H1 (cell line): ENCODE measurements at regions not wholly inside any gene's neighbourhood (a gene's known extent, or its start where the extent isn't known, plus 50 kb on each side); places are given as distances from the start of the nearest gene placed in this dataset.

Experiments used
- CTCF ChIA-PET: fragments of 300-600 bp; sonication (Branson Sonifier 250); formaldehyde crosslinking; loops from one replicate; lab custom pipeline; 2021; ENCODE audit not compliant: partially characterized antibody; lab: Charles Lee
- POLR2A ChIA-PET: fragments of 300-600 bp; sonication (Branson Sonifier 250); formaldehyde crosslinking; loops from one replicate; lab custom pipeline; 2021; ENCODE audit warnings: inconsistent platforms; ENCODE audit not compliant: partially characterized antibody; lab: Charles Lee
- DNase-seq, 2 experiments: peaks; one replicate each; pipeline versions ENCODE4 v3.0.0 to v3.0.0-alpha.2; 2010 to 2022; ENCODE audit warnings: low spot score in 2 of 2, low read depth in 1 of 2, mixed read lengths in 1 of 2
- FAIRE-seq: peaks from 2 replicates; lab custom pipeline; 2011; peaks lifted over from hg19 to GRCh38; lab: Jason Lieb, UNC
- H2AFZ ChIP-seq: 2 replicates; pipeline ENCODE4 v1.8.1; 2012; ENCODE audit warnings: low read length, inconsistent platforms
- H2AK5ac ChIP-seq: 2 replicates; pipeline ENCODE4 v1.6.1; 2013; ENCODE audit warnings: low read depth, low read length
- H2BK120ac ChIP-seq: replicated peaks from 2 replicates; pipeline ENCODE3; 2013; ENCODE audit warnings: low read depth, low read length, inconsistent platforms
- H2BK12ac ChIP-seq: 2 replicates; pipeline ENCODE4 v1.6.1; 2013; ENCODE audit warnings: low read depth, low read length
- H2BK15ac ChIP-seq: 2 replicates; pipeline ENCODE4 v1.6.1; 2013; ENCODE audit warnings: low read length
- H2BK20ac ChIP-seq: 2 replicates; pipeline ENCODE4 v1.6.1; 2013; ENCODE audit warnings: low read length
- H2BK5ac ChIP-seq: 2 replicates; pipeline ENCODE4 v1.6.1; 2013; ENCODE audit warnings: low read depth, low read length
- H3K14ac ChIP-seq: 2 replicates; pipeline ENCODE4 v1.6.1; 2013; ENCODE audit warnings: inconsistent platforms; ENCODE audit not compliant: insufficient read length
- H3K18ac ChIP-seq: 2 replicates; pipeline ENCODE4 v1.6.1; 2013; ENCODE audit warnings: low read length; ENCODE audit errors: extremely low read depth
- H3K23ac ChIP-seq: 2 replicates; pipeline ENCODE4 v1.6.1; 2013; ENCODE audit warnings: inconsistent platforms; ENCODE audit not compliant: insufficient read length
- H3K23me2 ChIP-seq: 2 replicates; pipeline ENCODE4 v1.6.1; 2013; ENCODE audit warnings: low read depth, low read length
- H3K27ac ChIP-seq: 2 replicates; pipeline ENCODE4 v1.6.1; 2011; ENCODE audit warnings: low read depth, low read length, inconsistent platforms
- H3K27me3 ChIP-seq, 4 experiments: replicated peaks in 1 of 4; 1 replicate in 1 of 4; 2 replicates in 3 of 4; pipeline versions ENCODE4 v1.6.1 to v1.8.1; 2011 to 2013; ENCODE audit warnings: low read length in 3 of 4, mild to moderate bottlenecking in 3 of 4, inconsistent platforms in 2 of 4, mixed read lengths in 2 of 4, moderate library complexity in 1 of 4; ENCODE audit not compliant: control insufficient read depth in 3 of 4, insufficient read depth in 3 of 4; ENCODE audit errors: extremely low read depth in 1 of 4
- H3K36me3 ChIP-seq, 4 experiments: 2 replicates each; pipeline versions ENCODE4 v1.6.1 to v1.8.1; 2011 to 2013; ENCODE audit warnings: mild to moderate bottlenecking in 4 of 4, low read length in 3 of 4, moderate library complexity in 2 of 4, control low read depth in 1 of 4, inconsistent platforms in 1 of 4; ENCODE audit not compliant: insufficient read depth in 4 of 4, control insufficient read depth in 2 of 4
- H3K4ac ChIP-seq: replicated peaks from 2 replicates; pipeline ENCODE3; 2013; ENCODE audit warnings: low read length, low read depth, mixed read lengths, inconsistent platforms; ENCODE audit not compliant: insufficient read length
- H3K4me1 ChIP-seq, 4 experiments: replicated peaks in 1 of 4; 1 replicate in 1 of 4; 2 replicates in 3 of 4; pipeline versions ENCODE4 v1.6.1 to v1.8.1; 2011 to 2013; ENCODE audit warnings: low read length in 3 of 4, inconsistent platforms in 2 of 4, mixed read lengths in 1 of 4; ENCODE audit not compliant: insufficient read depth in 4 of 4, control insufficient read depth in 3 of 4
- H3K4me2 ChIP-seq, 2 experiments: 2 replicates each; pipeline versions ENCODE4 v1.6.1 to v1.8.1; 2011 to 2013; ENCODE audit warnings: low read depth in 2 of 2, low read length in 2 of 2, control low read depth in 1 of 2, inconsistent platforms in 1 of 2, mild to moderate bottlenecking in 1 of 2; ENCODE audit not compliant: insufficient read depth in 1 of 2
- H3K4me3 ChIP-seq, 4 experiments: fragments of 200-600, 300-600 bp in 1 of 4; sonication (generic), shearing (Covaris generic), sonication (Bioruptor Twin) in 1 of 4; 2 replicates each; pipeline versions ENCODE4 v1.5.1 to v1.8.1; 2011 to 2016; ENCODE audit warnings: low read length in 4 of 4, low read depth in 3 of 4, control low read depth in 2 of 4, inconsistent platforms in 2 of 4, mild to moderate bottlenecking in 2 of 4, mixed read lengths in 1 of 4, moderate library complexity in 1 of 4; ENCODE audit not compliant: insufficient read depth in 2 of 4; ENCODE audit errors: extremely low read depth in 1 of 4
- H3K56ac ChIP-seq: replicated peaks from 2 replicates; pipeline ENCODE3; 2013; ENCODE audit warnings: low read depth, mild to moderate bottlenecking, mixed read lengths, low read length, inconsistent platforms; ENCODE audit not compliant: insufficient read length
- H3K79me1 ChIP-seq: 2 replicates; pipeline ENCODE4 v1.6.1; 2013; ENCODE audit warnings: low read depth, low read length, control low read depth
- H3K79me2 ChIP-seq, 2 experiments: 2 replicates each; pipeline versions ENCODE4 v1.6.1 to v1.8.1; 2012 to 2013; ENCODE audit warnings: low read length in 2 of 2, mild to moderate bottlenecking in 2 of 2, inconsistent platforms in 1 of 2; ENCODE audit not compliant: insufficient read depth in 2 of 2, control insufficient read depth in 1 of 2
- H3K9ac ChIP-seq, 4 experiments: replicated peaks in 1 of 4; 1 replicate in 1 of 4; 2 replicates in 3 of 4; pipeline versions ENCODE4 v1.6.1 to v1.8.1; 2011 to 2013; ENCODE audit warnings: low read depth in 3 of 4, low read length in 3 of 4, control low read depth in 2 of 4, mild to moderate bottlenecking in 2 of 4, moderate library complexity in 2 of 4, inconsistent platforms in 1 of 4; ENCODE audit errors: extremely low read depth in 1 of 4
- H3K9me3 ChIP-seq, 2 experiments: 2 replicates each; pipeline versions ENCODE4 v1.6.1 to v1.8.1; 2012 to 2013; ENCODE audit warnings: mild to moderate bottlenecking in 2 of 2, moderate library complexity in 2 of 2, control low read depth in 1 of 2, inconsistent platforms in 1 of 2, low read depth in 1 of 2, low read length in 1 of 2, mixed read lengths in 1 of 2; ENCODE audit not compliant: insufficient read depth in 2 of 2
- H4K20me1 ChIP-seq, 2 experiments: replicated peaks in 1 of 2; 2 replicates each; pipeline versions ENCODE3 to v1.8.1; 2011 to 2013; ENCODE audit warnings: inconsistent platforms in 2 of 2, low read length in 2 of 2, mild to moderate bottlenecking in 1 of 2; ENCODE audit not compliant: insufficient read depth in 2 of 2, control insufficient read depth in 1 of 2
- H4K5ac ChIP-seq: 2 replicates; pipeline ENCODE4 v1.6.1; 2013; ENCODE audit warnings: low read length, low read depth, mixed read lengths, inconsistent platforms; ENCODE audit not compliant: insufficient read length
- H4K8ac ChIP-seq: 2 replicates; pipeline ENCODE4 v1.8.0; 2013; ENCODE audit warnings: mild to moderate bottlenecking, moderate library complexity, low read length, inconsistent platforms; ENCODE audit not compliant: insufficient read depth; ENCODE audit errors: extremely low read depth
- H4K91ac ChIP-seq: replicated peaks from 2 replicates; pipeline ENCODE3; 2013; ENCODE audit warnings: low read length, mixed read lengths, inconsistent platforms; ENCODE audit not compliant: insufficient read length
- CBX8 ChIP-seq: fragments of 300-800, 300-1000 bp; sonication (generic); IDR thresholded peaks from 2 replicates; pipeline ENCODE4 v1.7.1; 2016; ENCODE audit warnings: low read depth, low read length, borderline replicate concordance
- CHD1 ChIP-seq: IDR thresholded peaks from 2 replicates; pipeline ENCODE4 v1.6.1; 2012; ENCODE audit warnings: low read depth, low read length, improper control_type of control experiment
- GTF2F1 ChIP-seq: IDR thresholded peaks from 2 replicates; pipeline ENCODE4 v1.6.1; 2012; ENCODE audit warnings: low read depth, low read length, improper control_type of control experiment, borderline replicate concordance
- POLR2A ChIP-seq, 2 experiments: IDR thresholded peaks; 1 replicate in 1 of 2; 2 replicates in 1 of 2; pipeline ENCODE4 v1.6.1; 2011; ENCODE audit warnings: low read depth in 2 of 2, low read length in 2 of 2, mild to moderate bottlenecking in 2 of 2; ENCODE audit errors: control extremely low read depth in 1 of 2
- RXRA ChIP-seq: IDR thresholded peaks from 2 replicates; pipeline ENCODE4 v1.6.1; 2011; ENCODE audit warnings: low read depth, mild to moderate bottlenecking, low read length, moderate library complexity; ENCODE audit not compliant: insufficient read depth
- ZNF274 ChIP-seq: IDR thresholded peaks from 2 replicates; pipeline ENCODE4 v1.7.0; 2012; ENCODE audit warnings: low read length, borderline replicate concordance; ENCODE audit errors: extremely low read depth
- WGBS, 2 experiments: shearing (Covaris generic) in 1 of 2; methylation state at CpG; one replicate each; pipeline versions ENCODE4 v1.1.6 to v1.1.7; 2013 to 2015; ENCODE audit warnings: low lambda C conversion rate in 2 of 2, mixed read lengths in 2 of 2, inconsistent platforms in 1 of 2, low coverage in 1 of 2, missing lambda C conversion rate in 1 of 2; ENCODE audit not compliant: insufficient replicate concordance in 2 of 2, insufficient coverage in 1 of 2, insufficient read length in 1 of 2; ENCODE audit errors: extremely low coverage in 1 of 2, missing lambda C conversion rate in 1 of 2; 5-methylcytosine and 5-hydroxymethylcytosine counted together

DNA sequence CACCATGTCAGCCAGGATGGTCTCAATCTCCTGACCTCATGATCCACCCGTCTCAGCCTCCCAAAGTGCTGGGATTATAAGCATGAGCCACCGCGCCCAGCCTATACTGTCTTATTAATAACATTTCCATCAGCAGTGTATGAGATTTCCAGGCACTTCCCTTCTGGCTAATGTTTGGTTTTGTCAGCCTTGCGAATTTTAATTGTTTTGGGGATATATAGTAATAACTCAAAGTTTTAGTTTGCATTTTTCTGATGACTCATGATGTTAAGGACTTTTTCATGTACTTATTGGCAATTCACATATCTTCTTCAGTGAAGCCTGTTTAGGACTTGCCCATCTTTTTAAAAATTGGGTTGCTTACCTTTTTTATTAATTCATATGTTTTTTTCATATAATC lies 76.0 kb downstream of the TMEM270 start:
- TF ChIP-seq ZNF274 (no peak), POLR2A (IDR thresholded peaks at IDR 0.05; ENCODE audit: control extremely low read depth in 1 of 2, low read depth in 2 of 2, low read length in 2 of 2) (no peak), RXRA (no peak), CBX8 (no peak), CHD1 (no peak), GTF2F1 (no peak)
- Histone ChIP-seq H3K9ac (no peak overlapping the region), H2BK12ac (no peak overlapping the region), H3K4me3 (no peak overlapping the region), H3K56ac (no peak overlapping the region), H2BK5ac (no peak overlapping the region), H3K79me1 (no peaks in the 10 kb centered on the region), H4K91ac (no peak overlapping the region), H3K14ac (no peak overlapping the region), H4K20me1 (no peaks in the 10 kb centered on the region), H2BK20ac (no peak overlapping the region), H3K9me3 (peaks cover 0 to 4% of the 10 kb centered on the region in 2 experiments; a peak in 1 of 4 replicates), H4K5ac (no peak overlapping the region), H4K8ac (no peak overlapping the region), H3K79me2 (no peaks in the 10 kb centered on the region), H3K27me3 (no peaks in the 10 kb centered on the region), H3K27ac (no peak overlapping the region), H3K4ac (no peak overlapping the region), H3K4me2 (no peak overlapping the region), H3K18ac (no peak overlapping the region), H3K36me3 (no peaks in the 10 kb centered on the region), H3K4me1 (no peaks in the 10 kb centered on the region), H2BK120ac (no peak overlapping the region), H2BK15ac (no peak overlapping the region), H3K23ac (no peak overlapping the region), H2AFZ (no peak overlapping the region), H2AK5ac (no peak overlapping the region), H3K23me2 (no peaks in the 10 kb centered on the region)
- POLR2A ChIA-PET: no interaction called here
- DNase-seq (no peak), FAIRE-seq (no peak)
- 94% methylated on average over 4 of the region's 4 CpGs; no CpG with 5 or more reads in 1 of the 2 experiments for WGBS, 2 experiments
- CTCF ChIA-PET: interaction anchor here (1.3 kb wide), 1 partner anchor 90 kb away, joined by 4 read pairs; no protein-coding TSS in a partner anchor
